Panc1 (cell line): ENCODE measurements at regions not wholly inside any gene's neighbourhood (a gene's known extent, or its start where the extent isn't known, plus 50 kb on each side); places are given as distances from the start of the nearest gene placed in this dataset.

Experiments
- ATAC-seq: fragments of 200-7000 bp; cut with Tn5 transposase; 2 replicates; pipeline ENCODE4 v1.9.1; 2020; ENCODE audit warnings: mild to moderate bottlenecking, moderate library complexity
- BruUV-seq: library from RNA; stranded (reverse); fragments of 400-500 nt; replicated peaks from 2 replicates; lab custom pipeline; 2021; lab: Mats Ljungman, UMichigan
- CTCF ChIA-PET: fragments of 300-600 bp; sonication (Branson Sonifier 250); formaldehyde crosslinking; loops from one replicate; lab custom pipeline; 2022; ENCODE audit warnings: antibody characterized with exemption; lab: Charles Lee
- POLR2A ChIA-PET: fragments of 300-600 bp; sonication (Branson Sonifier 250); formaldehyde crosslinking; loops from one replicate; lab custom pipeline; 2022; ENCODE audit warnings: antibody characterized with exemption; lab: Charles Lee
- DNase-seq: peaks from one replicate; pipeline ENCODE4 v3.0.0-alpha.2; 2010; ENCODE audit warnings: low read depth, low spot score
- H3K27ac ChIP-seq: 2 replicates; pipeline ENCODE4 v1.5.1; 2011; ENCODE audit warnings: mild to moderate bottlenecking, low read length, inconsistent platforms
- H3K27me3 ChIP-seq: fragments of 200-500 bp; sonication (Bioruptor generic); 2 replicates; pipeline ENCODE4 v1.6.0; 2014; ENCODE audit warnings: low read length, inconsistent platforms; ENCODE audit not compliant: control insufficient read depth, insufficient read depth
- H3K36me3 ChIP-seq: fragments of 200-500 bp; sonication (Bioruptor generic); 2 replicates; pipeline ENCODE4 v1.5.1; 2014; ENCODE audit warnings: inconsistent platforms, mild to moderate bottlenecking, low read length, moderate library complexity; ENCODE audit not compliant: control insufficient read depth, insufficient read depth
- H3K4me1 ChIP-seq: 2 replicates; pipeline ENCODE4 v1.5.1; 2011; ENCODE audit warnings: inconsistent platforms, mild to moderate bottlenecking, low read length, moderate library complexity; ENCODE audit not compliant: control insufficient read depth, insufficient read depth
- H3K4me3 ChIP-seq, 2 experiments: 2 replicates each; pipeline ENCODE4 v1.5.1; 2011 to 2012; ENCODE audit warnings: low read depth in 2 of 2, low read length in 2 of 2, mild to moderate bottlenecking in 2 of 2, inconsistent platforms in 1 of 2, moderate library complexity in 1 of 2
- H3K9me3 ChIP-seq: fragments of 200-500 bp; sonication (Bioruptor generic); 2 replicates; pipeline ENCODE4 v1.5.1; 2014; ENCODE audit warnings: low read depth, mild to moderate bottlenecking, inconsistent platforms, low read length, moderate library complexity; ENCODE audit not compliant: control insufficient read depth, insufficient read depth
- POLR2AphosphoS5 ChIP-seq: IDR thresholded peaks from 2 replicates; pipeline ENCODE4 v1.6.1; 2012; ENCODE audit warnings: mild to moderate bottlenecking, low read depth, low read length, moderate library complexity
- SIN3A ChIP-seq: IDR thresholded peaks from 2 replicates; pipeline ENCODE4 v1.6.1; 2012; ENCODE audit warnings: low read depth, mild to moderate bottlenecking, low read length, moderate library complexity, borderline replicate concordance; ENCODE audit not compliant: insufficient read depth
- TCF7L2 ChIP-seq: IDR thresholded peaks from 2 replicates; pipeline ENCODE4 v1.6.1; 2011; ENCODE audit warnings: mild to moderate bottlenecking, low read depth, low read length, inconsistent platforms
- in situ Hi-C: cut with HindIII; loops from 2 replicates; pipeline ENCODE4 v1.10.0; 2016; ENCODE audit warnings: low sequenced_read_pairs, low pct_unique_long_range_greater_than_20kb
- intact Hi-C: fragments of 100-400 bp; cut with micrococcal nuclease; formaldehyde crosslinking; loops from one replicate; pipeline ENCODE4 v1.10.0; 2022; ENCODE audit not compliant: unreplicated experiment
- TF ChIP-seq, protein P1 (sequence below): fragments of 450-650 bp; IDR thresholded peaks from 2 replicates; pipeline ENCODE4 v1.5.1; 2017; ENCODE audit warnings: mild to moderate bottlenecking
- TF ChIP-seq, protein P2 (sequence below), 2 experiments: IDR thresholded peaks; 2 replicates each; pipeline ENCODE4 v1.6.1; 2011 to 2012; ENCODE audit warnings: low read depth in 2 of 2, control low read depth in 1 of 2, low read length in 1 of 2, mild to moderate bottlenecking in 1 of 2, moderate library complexity in 1 of 2; ENCODE audit not compliant: insufficient read depth in 1 of 2

DNA sequence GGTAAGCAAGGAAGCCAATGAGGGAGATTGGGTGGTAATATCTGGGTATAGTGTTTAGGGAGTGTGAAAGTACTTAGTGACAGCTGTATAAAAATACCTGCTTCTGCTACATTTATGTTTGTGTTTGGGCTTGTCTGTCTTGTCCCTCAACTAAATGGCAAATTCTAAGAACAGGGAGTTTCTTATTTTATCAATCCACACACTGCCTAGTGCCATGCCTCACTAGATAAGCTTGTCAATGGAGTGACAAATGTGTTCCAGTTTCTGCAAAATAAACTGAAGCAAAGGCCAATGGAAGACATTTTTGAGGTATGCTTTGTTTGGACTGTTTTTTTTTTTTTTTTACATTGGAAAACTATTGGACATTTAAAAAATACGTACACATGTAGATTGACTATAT is 418.0 kb downstream of the SH2D1A start:
- in situ Hi-C loops = no loop called here
- CTCF ChIA-PET = no interaction called here
- Histone ChIP-seq H3K36me3 (no peaks in the 10 kb centered on the region), H3K27me3 (no peaks in the 10 kb centered on the region), H3K27ac (no peak overlapping the region), H3K4me1 (no peaks in the 10 kb centered on the region), H3K9me3 (no peaks in the 10 kb centered on the region), H3K4me3 (no peak overlapping the region)
- BruUV-seq = no TSS peak
- TF ChIP-seq TCF7L2 = no peak
- TF ChIP-seq, protein P1, sequence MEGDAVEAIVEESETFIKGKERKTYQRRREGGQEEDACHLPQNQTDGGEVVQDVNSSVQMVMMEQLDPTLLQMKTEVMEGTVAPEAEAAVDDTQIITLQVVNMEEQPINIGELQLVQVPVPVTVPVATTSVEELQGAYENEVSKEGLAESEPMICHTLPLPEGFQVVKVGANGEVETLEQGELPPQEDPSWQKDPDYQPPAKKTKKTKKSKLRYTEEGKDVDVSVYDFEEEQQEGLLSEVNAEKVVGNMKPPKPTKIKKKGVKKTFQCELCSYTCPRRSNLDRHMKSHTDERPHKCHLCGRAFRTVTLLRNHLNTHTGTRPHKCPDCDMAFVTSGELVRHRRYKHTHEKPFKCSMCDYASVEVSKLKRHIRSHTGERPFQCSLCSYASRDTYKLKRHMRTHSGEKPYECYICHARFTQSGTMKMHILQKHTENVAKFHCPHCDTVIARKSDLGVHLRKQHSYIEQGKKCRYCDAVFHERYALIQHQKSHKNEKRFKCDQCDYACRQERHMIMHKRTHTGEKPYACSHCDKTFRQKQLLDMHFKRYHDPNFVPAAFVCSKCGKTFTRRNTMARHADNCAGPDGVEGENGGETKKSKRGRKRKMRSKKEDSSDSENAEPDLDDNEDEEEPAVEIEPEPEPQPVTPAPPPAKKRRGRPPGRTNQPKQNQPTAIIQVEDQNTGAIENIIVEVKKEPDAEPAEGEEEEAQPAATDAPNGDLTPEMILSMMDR = no peak
- TF ChIP-seq, protein P2, sequence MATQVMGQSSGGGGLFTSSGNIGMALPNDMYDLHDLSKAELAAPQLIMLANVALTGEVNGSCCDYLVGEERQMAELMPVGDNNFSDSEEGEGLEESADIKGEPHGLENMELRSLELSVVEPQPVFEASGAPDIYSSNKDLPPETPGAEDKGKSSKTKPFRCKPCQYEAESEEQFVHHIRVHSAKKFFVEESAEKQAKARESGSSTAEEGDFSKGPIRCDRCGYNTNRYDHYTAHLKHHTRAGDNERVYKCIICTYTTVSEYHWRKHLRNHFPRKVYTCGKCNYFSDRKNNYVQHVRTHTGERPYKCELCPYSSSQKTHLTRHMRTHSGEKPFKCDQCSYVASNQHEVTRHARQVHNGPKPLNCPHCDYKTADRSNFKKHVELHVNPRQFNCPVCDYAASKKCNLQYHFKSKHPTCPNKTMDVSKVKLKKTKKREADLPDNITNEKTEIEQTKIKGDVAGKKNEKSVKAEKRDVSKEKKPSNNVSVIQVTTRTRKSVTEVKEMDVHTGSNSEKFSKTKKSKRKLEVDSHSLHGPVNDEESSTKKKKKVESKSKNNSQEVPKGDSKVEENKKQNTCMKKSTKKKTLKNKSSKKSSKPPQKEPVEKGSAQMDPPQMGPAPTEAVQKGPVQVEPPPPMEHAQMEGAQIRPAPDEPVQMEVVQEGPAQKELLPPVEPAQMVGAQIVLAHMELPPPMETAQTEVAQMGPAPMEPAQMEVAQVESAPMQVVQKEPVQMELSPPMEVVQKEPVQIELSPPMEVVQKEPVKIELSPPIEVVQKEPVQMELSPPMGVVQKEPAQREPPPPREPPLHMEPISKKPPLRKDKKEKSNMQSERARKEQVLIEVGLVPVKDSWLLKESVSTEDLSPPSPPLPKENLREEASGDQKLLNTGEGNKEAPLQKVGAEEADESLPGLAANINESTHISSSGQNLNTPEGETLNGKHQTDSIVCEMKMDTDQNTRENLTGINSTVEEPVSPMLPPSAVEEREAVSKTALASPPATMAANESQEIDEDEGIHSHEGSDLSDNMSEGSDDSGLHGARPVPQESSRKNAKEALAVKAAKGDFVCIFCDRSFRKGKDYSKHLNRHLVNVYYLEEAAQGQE (IDR thresholded peaks at IDR 0.05; ENCODE audit: insufficient read depth in 1 of 2, low read depth in 2 of 2, low read length in 1 of 2) = no peak
- TF ChIP-seq SIN3A = no peak
- no peak for TF ChIP-seq POLR2AphosphoS5
- DNase-seq (no peak), ATAC-seq (no peak)
- POLR2A ChIA-PET = no interaction called here
- intact Hi-C loops = no loop called here

DNA sequence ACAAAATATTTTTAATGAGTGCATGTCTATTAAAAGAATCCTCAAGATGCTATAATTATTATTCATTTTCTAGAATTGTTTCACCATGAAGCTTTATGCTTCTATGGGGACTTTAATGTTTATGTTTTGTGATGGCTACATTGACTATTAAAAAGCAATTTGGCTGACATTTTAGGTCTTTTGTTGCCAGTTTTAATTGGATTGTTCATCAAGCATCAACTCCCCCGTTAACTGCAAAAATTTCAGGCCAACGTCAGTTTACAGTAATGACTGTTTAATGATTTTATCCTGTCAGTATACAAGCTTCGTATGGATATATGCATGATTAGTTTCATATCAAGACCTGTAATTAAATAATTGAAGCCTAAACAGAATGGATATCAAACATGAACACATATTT is 422.8 kb downstream of the SH2D1A start:
- in situ Hi-C loops = no loop called here
- CTCF ChIA-PET = no interaction called here
- H3K9me3 ChIP-seq = no peaks in the 10 kb centered on the region

More for the DNA sequence above, 422.8 kb downstream of the SH2D1A start:
- ATAC-seq (no peak), DNase-seq (no peak)
- Histone ChIP-seq H3K4me1 (no peaks in the 10 kb centered on the region), H3K4me3 (no peak overlapping the region), H3K27me3 (no peaks in the 10 kb centered on the region), H3K36me3 (no peaks in the 10 kb centered on the region), H3K27ac (no peak overlapping the region)
- POLR2A ChIA-PET = no interaction called here
- TF ChIP-seq, protein P1 = no peak
- TF ChIP-seq SIN3A (no peak), POLR2AphosphoS5 (no peak), TCF7L2 (no peak)
- TF ChIP-seq, protein P2 (IDR thresholded peaks at IDR 0.05; ENCODE audit: insufficient read depth in 1 of 2, low read depth in 2 of 2, low read length in 1 of 2) = no peak
- intact Hi-C loops = no loop called here
- no TSS peak for BruUV-seq
